T-helper 2 cell (primary cell): ENCODE measurements at regions not wholly inside any gene's neighbourhood (a gene's known extent, or its start where the extent isn't known, plus 50 kb on each side); places are given as distances from the start of the nearest gene placed in this dataset.
"Not testable (repeated sequence)": the region's sequence is repeated elsewhere in the genome, so short reads cannot be mapped to it uniquely, and the experiment has no call there.

Source experiments
- DNase-seq, 5 experiments: peaks; one replicate each; pipeline versions ENCODE4 v3.0.0 to v3.0.0-alpha.2; 2012 to 2022

GRCh38 chr7:81273601-81274397 is 354.9 kb upstream of the SEMA3C start:
- DNase-seq, result no peak

GRCh38 chr7:81272176-81272575 is 353.3 kb upstream of the SEMA3C start:
- no peak for DNase-seq

- DNase-seq, result no peak
Measured at GRCh38 chr7:81268551-81268950, 349.7 kb upstream of the SEMA3C start.

GRCh38 chr7:81267508-81267907 is 348.7 kb upstream of the SEMA3C start:
- no peak for DNase-seq

- no peak for DNase-seq
Measured at GRCh38 chr7:81264116-81264515, 345.3 kb upstream of the SEMA3C start.

GRCh38 chr7:81260152-81260551 is 341.3 kb upstream of the SEMA3C start:
- no peak for DNase-seq

GRCh38 chr7:81256991-81257390 is 338.1 kb upstream of the SEMA3C start:
- DNase-seq, result no peak

- DNase-seq, result no peak
Measured at GRCh38 chr7:81248420-81248819, 329.6 kb upstream of the SEMA3C start.

GRCh38 chr7:81247364-81247763 is 328.5 kb upstream of the SEMA3C start:
- not testable (repeated sequence) for DNase-seq

GRCh38 chr7:81245353-81245752 is 326.5 kb upstream of the SEMA3C start:
- no peak for DNase-seq

- no peak for DNase-seq
Measured at GRCh38 chr7:81244224-81244623, 325.4 kb upstream of the SEMA3C start.

- no peak for DNase-seq
Measured at GRCh38 chr7:81236560-81236959, 317.7 kb upstream of the SEMA3C start.

- DNase-seq, result no peak
Measured at GRCh38 chr7:81235997-81236396, 317.1 kb upstream of the SEMA3C start.

- no peak for DNase-seq
Measured at GRCh38 chr7:81234896-81235295, 316.0 kb upstream of the SEMA3C start.

- no peak for DNase-seq
Measured at GRCh38 chr7:81233208-81233940, 314.5 kb upstream of the SEMA3C start.

- DNase-seq, result no peak
Measured at GRCh38 chr7:81232084-81232799, 313.4 kb upstream of the SEMA3C start.

GRCh38 chr7:81231301-81231838 is 312.5 kb upstream of the SEMA3C start:
- DNase-seq, result no peak

- DNase-seq, result no peak
Measured at GRCh38 chr7:81226234-81226633, 307.4 kb upstream of the SEMA3C start.

GRCh38 chr7:81222692-81223091 is 303.8 kb upstream of the SEMA3C start:
- DNase-seq, result not testable (repeated sequence)

- DNase-seq, result no peak
Measured at GRCh38 chr7:81221527-81222217, 302.8 kb upstream of the SEMA3C start.

GRCh38 chr7:81218480-81219106 is 299.7 kb upstream of the SEMA3C start:
- DNase-seq, result no peak

- no peak for DNase-seq
Measured at GRCh38 chr7:81213394-81213793, 294.5 kb upstream of the SEMA3C start.
